Activated CD8-positive, alpha-beta memory T cell treated with anti-CD3 and anti-CD28 coated beads for 36 hours (primary cell): ENCODE measurements at regions not wholly inside any gene's neighbourhood (a gene's known extent, or its start where the extent isn't known, plus 50 kb on each side); places are given as distances from the start of the nearest gene placed in this dataset.

ENCODE experiments used
- CTCF ChIA-PET: fragments of 350-600 bp; sonication (Branson Sonifier 250); formaldehyde crosslinking; loops from one replicate; lab custom pipeline; 2021; ENCODE audit warnings: antibody characterized with exemption; lab: Charles Lee
- POLR2A ChIA-PET: fragments of 350-600 bp; sonication (Branson Sonifier 250); formaldehyde crosslinking; loops from one replicate; lab custom pipeline; 2021; ENCODE audit warnings: antibody characterized with exemption; lab: Charles Lee

GRCh38 chr4:165711912-165712311 lies 161.1 kb upstream of the TLL1 start:
- CTCF ChIA-PET = no interaction called here
- POLR2A ChIA-PET = no interaction called here

GRCh38 chr4:165714650-165715049 lies 158.4 kb upstream of the TLL1 start:
- ChIA-PET CTCF (no interaction called here), POLR2A (no interaction called here)

GRCh38 chr4:165715211-165715610 lies 157.8 kb upstream of the TLL1 start:
- ChIA-PET POLR2A (no interaction called here), CTCF (no interaction called here)

GRCh38 chr4:165715989-165716388 lies 157.0 kb upstream of the TLL1 start:
- ChIA-PET CTCF (no interaction called here), POLR2A (no interaction called here)

GRCh38 chr4:165716472-165716871 lies 156.6 kb upstream of the TLL1 start:
- ChIA-PET CTCF (interaction anchor here (0.7 kb wide), 1 partner anchor 129 kb away, joined by 4 read pairs; no protein-coding TSS in a partner anchor), POLR2A (no interaction called here)

GRCh38 chr4:165718660-165719059 lies 154.4 kb upstream of the TLL1 start:
- ChIA-PET POLR2A (no interaction called here), CTCF (no interaction called here)

- CTCF ChIA-PET = no interaction called here
- POLR2A ChIA-PET = no interaction called here
Observed at GRCh38 chr4:165720411-165721082, 152.5 kb upstream of the TLL1 start.

- ChIA-PET CTCF (no interaction called here), POLR2A (no interaction called here)
Observed at GRCh38 chr4:165721815-165722214, 151.2 kb upstream of the TLL1 start.

- CTCF ChIA-PET = no interaction called here
- POLR2A ChIA-PET = no interaction called here
Observed at GRCh38 chr4:165723051-165723795, 149.8 kb upstream of the TLL1 start.

- POLR2A ChIA-PET = no interaction called here
- CTCF ChIA-PET = no interaction called here
Observed at GRCh38 chr4:165724786-165725185, 148.3 kb upstream of the TLL1 start.

- POLR2A ChIA-PET = no interaction called here
- CTCF ChIA-PET = no interaction called here
Observed at GRCh38 chr4:165725352-165725751, 147.7 kb upstream of the TLL1 start.

GRCh38 chr4:165726831-165727230 lies 146.2 kb upstream of the TLL1 start:
- ChIA-PET POLR2A (no interaction called here), CTCF (no interaction called here)

- ChIA-PET CTCF (no interaction called here), POLR2A (no interaction called here)
Observed at GRCh38 chr4:165737309-165737972, 135.6 kb upstream of the TLL1 start.

- ChIA-PET POLR2A (no interaction called here), CTCF (no interaction called here)
Observed at GRCh38 chr4:165738571-165738970, 134.5 kb upstream of the TLL1 start.

GRCh38 chr4:165740911-165741310 lies 132.1 kb upstream of the TLL1 start:
- ChIA-PET CTCF (no interaction called here), POLR2A (no interaction called here)

GRCh38 chr4:165743422-165743821 lies 129.6 kb upstream of the TLL1 start:
- POLR2A ChIA-PET = no interaction called here
- CTCF ChIA-PET = no interaction called here

GRCh38 chr4:165744370-165744769 lies 128.7 kb upstream of the TLL1 start:
- ChIA-PET CTCF (no interaction called here), POLR2A (no interaction called here)

- ChIA-PET CTCF (no interaction called here), POLR2A (no interaction called here)
Observed at GRCh38 chr4:165748321-165748720, 124.7 kb upstream of the TLL1 start.

- ChIA-PET CTCF (no interaction called here), POLR2A (no interaction called here)
Observed at GRCh38 chr4:165751882-165752281, 121.2 kb upstream of the TLL1 start.

GRCh38 chr4:165754664-165755063 lies 118.4 kb upstream of the TLL1 start:
- ChIA-PET CTCF (no interaction called here), POLR2A (no interaction called here)

GRCh38 chr4:165756836-165757235 lies 116.2 kb upstream of the TLL1 start:
- CTCF ChIA-PET = no interaction called here
- POLR2A ChIA-PET = no interaction called here
